Panc1 (cell line): ENCODE measurements at regions not wholly inside any gene's neighbourhood (a gene's known extent, or its start where the extent isn't known, plus 50 kb on each side); places are given as distances from the start of the nearest gene placed in this dataset.

Source experiments
- ATAC-seq: fragments of 200-7000 bp; cut with Tn5 transposase; 2 replicates; pipeline ENCODE4 v1.9.1; 2020; ENCODE audit warnings: mild to moderate bottlenecking, moderate library complexity
- BruUV-seq: library from RNA; stranded (reverse); fragments of 400-500 nt; replicated peaks from 2 replicates; lab custom pipeline; 2021; lab: Mats Ljungman, UMichigan
- CTCF ChIA-PET: fragments of 300-600 bp; sonication (Branson Sonifier 250); formaldehyde crosslinking; loops from one replicate; lab custom pipeline; 2022; ENCODE audit warnings: antibody characterized with exemption; lab: Charles Lee
- POLR2A ChIA-PET: fragments of 300-600 bp; sonication (Branson Sonifier 250); formaldehyde crosslinking; loops from one replicate; lab custom pipeline; 2022; ENCODE audit warnings: antibody characterized with exemption; lab: Charles Lee
- DNase-seq: peaks from one replicate; pipeline ENCODE4 v3.0.0-alpha.2; 2010; ENCODE audit warnings: low read depth, low spot score
- H3K27ac ChIP-seq: 2 replicates; pipeline ENCODE4 v1.5.1; 2011; ENCODE audit warnings: mild to moderate bottlenecking, low read length, inconsistent platforms
- H3K27me3 ChIP-seq: fragments of 200-500 bp; sonication (Bioruptor generic); 2 replicates; pipeline ENCODE4 v1.6.0; 2014; ENCODE audit warnings: low read length, inconsistent platforms; ENCODE audit not compliant: control insufficient read depth, insufficient read depth
- H3K36me3 ChIP-seq: fragments of 200-500 bp; sonication (Bioruptor generic); 2 replicates; pipeline ENCODE4 v1.5.1; 2014; ENCODE audit warnings: inconsistent platforms, mild to moderate bottlenecking, low read length, moderate library complexity; ENCODE audit not compliant: control insufficient read depth, insufficient read depth
- H3K4me1 ChIP-seq: 2 replicates; pipeline ENCODE4 v1.5.1; 2011; ENCODE audit warnings: inconsistent platforms, mild to moderate bottlenecking, low read length, moderate library complexity; ENCODE audit not compliant: control insufficient read depth, insufficient read depth
- H3K4me3 ChIP-seq, 2 experiments: 2 replicates each; pipeline ENCODE4 v1.5.1; 2011 to 2012; ENCODE audit warnings: low read depth in 2 of 2, low read length in 2 of 2, mild to moderate bottlenecking in 2 of 2, inconsistent platforms in 1 of 2, moderate library complexity in 1 of 2
- H3K9me3 ChIP-seq: fragments of 200-500 bp; sonication (Bioruptor generic); 2 replicates; pipeline ENCODE4 v1.5.1; 2014; ENCODE audit warnings: low read depth, mild to moderate bottlenecking, inconsistent platforms, low read length, moderate library complexity; ENCODE audit not compliant: control insufficient read depth, insufficient read depth
- CTCF ChIP-seq: fragments of 450-650 bp; IDR thresholded peaks from 2 replicates; pipeline ENCODE4 v1.5.1; 2017; ENCODE audit warnings: mild to moderate bottlenecking
- POLR2AphosphoS5 ChIP-seq: IDR thresholded peaks from 2 replicates; pipeline ENCODE4 v1.6.1; 2012; ENCODE audit warnings: mild to moderate bottlenecking, low read depth, low read length, moderate library complexity
- REST ChIP-seq, 2 experiments: IDR thresholded peaks; 2 replicates each; pipeline ENCODE4 v1.6.1; 2011 to 2012; ENCODE audit warnings: low read depth in 2 of 2, control low read depth in 1 of 2, low read length in 1 of 2, mild to moderate bottlenecking in 1 of 2, moderate library complexity in 1 of 2; ENCODE audit not compliant: insufficient read depth in 1 of 2
- SIN3A ChIP-seq: IDR thresholded peaks from 2 replicates; pipeline ENCODE4 v1.6.1; 2012; ENCODE audit warnings: low read depth, mild to moderate bottlenecking, low read length, moderate library complexity, borderline replicate concordance; ENCODE audit not compliant: insufficient read depth
- TCF7L2 ChIP-seq: IDR thresholded peaks from 2 replicates; pipeline ENCODE4 v1.6.1; 2011; ENCODE audit warnings: mild to moderate bottlenecking, low read depth, low read length, inconsistent platforms
- in situ Hi-C: cut with HindIII; loops from 2 replicates; pipeline ENCODE4 v1.10.0; 2016; ENCODE audit warnings: low sequenced_read_pairs, low pct_unique_long_range_greater_than_20kb
- intact Hi-C: fragments of 100-400 bp; cut with micrococcal nuclease; formaldehyde crosslinking; loops from one replicate; pipeline ENCODE4 v1.10.0; 2022; ENCODE audit not compliant: unreplicated experiment

- no peak for ATAC-seq
- POLR2A ChIA-PET: no interaction called here
Observed at GRCh38 chr2:240198226-240198625, 57.8 kb upstream of the OTOS start.

GRCh38 chr2:240199133-240199870 lies 58.8 kb upstream of the OTOS start:
- no peaks in the 10 kb centered on the region for H3K36me3 ChIP-seq
- H3K9me3 ChIP-seq: no peaks in the 10 kb centered on the region
- intact Hi-C loops: no loop called here
- ChIA-PET CTCF (no interaction called here), POLR2A (no interaction called here)
- no peaks in the 10 kb centered on the region for H3K4me1 ChIP-seq
- TF ChIP-seq TCF7L2 (no peak), REST (IDR thresholded peaks at IDR 0.05; ENCODE audit: insufficient read depth in 1 of 2, low read depth in 2 of 2, low read length in 1 of 2) (no peak), SIN3A (no peak), CTCF (no peak), POLR2AphosphoS5 (no peak)
- in situ Hi-C loops: no loop called here
- H3K27ac ChIP-seq: no peak overlapping the region
- ATAC-seq (no peak), DNase-seq (no peak)
- H3K4me3 ChIP-seq: no peak overlapping the region
- BruUV-seq: no TSS peak
- H3K27me3 ChIP-seq: peaks cover 5% of the 10 kb centered on the region

More at GRCh38 chr2:240198226-240198625, 57.8 kb upstream of the OTOS start:
- in situ Hi-C loops (no loop called here), intact Hi-C loops (no loop called here)
- DNase-seq: no peak
- Histone ChIP-seq H3K36me3 (no peaks in the 10 kb centered on the region), H3K27me3 (peaks cover 5% of the 10 kb centered on the region), H3K27ac (no peak overlapping the region), H3K4me3 (no peak overlapping the region), H3K4me1 (no peaks in the 10 kb centered on the region), H3K9me3 (no peaks in the 10 kb centered on the region)
- BruUV-seq: no TSS peak
- TF ChIP-seq TCF7L2 (no peak), SIN3A (no peak), REST (IDR thresholded peaks at IDR 0.05; ENCODE audit: insufficient read depth in 1 of 2, low read depth in 2 of 2, low read length in 1 of 2) (no peak), CTCF (no peak), POLR2AphosphoS5 (no peak)
- CTCF ChIA-PET: no interaction called here
